ENCODE measurements at regions not wholly inside any gene's neighbourhood (a gene's known extent, or its start where the extent isn't known, plus 50 kb on each side); places are given as distances from the start of the nearest gene placed in this dataset.

DNA sequence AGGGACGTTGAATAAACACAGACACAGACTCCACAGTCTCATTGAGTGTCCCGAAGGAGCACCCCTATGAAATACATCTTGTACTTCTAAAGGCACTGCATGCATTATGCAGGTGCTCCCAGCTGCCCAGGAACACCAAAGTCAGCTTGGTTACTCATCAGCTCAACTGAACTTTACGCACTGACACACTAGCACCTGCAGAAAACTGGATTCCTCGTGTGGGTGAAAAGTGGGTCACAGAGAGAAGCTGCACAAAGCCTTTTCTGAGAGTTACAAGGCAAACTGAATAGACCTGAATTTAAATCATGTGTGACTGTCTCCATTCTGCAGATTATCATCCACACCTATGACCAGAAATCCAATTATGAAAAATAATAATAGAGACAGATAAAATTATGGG is 527.5 kb upstream of the NBEA start:
- TF ChIP-seq, protein P1, sequence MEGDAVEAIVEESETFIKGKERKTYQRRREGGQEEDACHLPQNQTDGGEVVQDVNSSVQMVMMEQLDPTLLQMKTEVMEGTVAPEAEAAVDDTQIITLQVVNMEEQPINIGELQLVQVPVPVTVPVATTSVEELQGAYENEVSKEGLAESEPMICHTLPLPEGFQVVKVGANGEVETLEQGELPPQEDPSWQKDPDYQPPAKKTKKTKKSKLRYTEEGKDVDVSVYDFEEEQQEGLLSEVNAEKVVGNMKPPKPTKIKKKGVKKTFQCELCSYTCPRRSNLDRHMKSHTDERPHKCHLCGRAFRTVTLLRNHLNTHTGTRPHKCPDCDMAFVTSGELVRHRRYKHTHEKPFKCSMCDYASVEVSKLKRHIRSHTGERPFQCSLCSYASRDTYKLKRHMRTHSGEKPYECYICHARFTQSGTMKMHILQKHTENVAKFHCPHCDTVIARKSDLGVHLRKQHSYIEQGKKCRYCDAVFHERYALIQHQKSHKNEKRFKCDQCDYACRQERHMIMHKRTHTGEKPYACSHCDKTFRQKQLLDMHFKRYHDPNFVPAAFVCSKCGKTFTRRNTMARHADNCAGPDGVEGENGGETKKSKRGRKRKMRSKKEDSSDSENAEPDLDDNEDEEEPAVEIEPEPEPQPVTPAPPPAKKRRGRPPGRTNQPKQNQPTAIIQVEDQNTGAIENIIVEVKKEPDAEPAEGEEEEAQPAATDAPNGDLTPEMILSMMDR (conservative IDR thresholded peaks at IDR 0.05; ENCODE audit: low read length): no peak
- TF ChIP-seq EZH2phosphoT487 (IDR thresholded peaks at IDR 0.05; ENCODE audit: borderline replicate concordance): no peak
